HEK293T (cell line): ENCODE measurements at regions not wholly inside any gene's neighbourhood (a gene's known extent, or its start where the extent isn't known, plus 50 kb on each side); places are given as distances from the start of the nearest gene placed in this dataset.

Experiments used
- ARNT ChIP-seq: fragments of 450-650 bp; IDR thresholded peaks from 2 replicates; pipeline ENCODE4 v1.6.1; 2017; ENCODE audit warnings: mild to moderate bottlenecking
- CTBP1 ChIP-seq: fragments of 450-650 bp; IDR thresholded peaks from 2 replicates; pipeline ENCODE4 v1.6.1; 2016; ENCODE audit warnings: borderline replicate concordance
- ELF4 ChIP-seq: fragments of 450-650 bp; IDR thresholded peaks from 2 replicates; pipeline ENCODE4 v1.6.1; 2017; ENCODE audit warnings: antibody characterized with exemption
- FOXA1 ChIP-seq: fragments of 450-650 bp; IDR thresholded peaks from 2 replicates; pipeline ENCODE4 v1.6.1; 2016; ENCODE audit warnings: mild to moderate bottlenecking
- FOXK2 ChIP-seq: fragments of 450-650 bp; IDR thresholded peaks from 2 replicates; pipeline ENCODE4 v1.6.1; 2016; ENCODE audit warnings: mild to moderate bottlenecking
- FOXM1 ChIP-seq: fragments of 450-650 bp; IDR thresholded peaks from 2 replicates; pipeline ENCODE4 v1.6.1; 2017; ENCODE audit warnings: mild to moderate bottlenecking, borderline replicate concordance
- L3MBTL2 ChIP-seq: fragments of 450-650 bp; conservative IDR thresholded peaks from 2 replicates; pipeline ENCODE4 v1.6.1; 2016; ENCODE audit warnings: mild to moderate bottlenecking
- LEF1 ChIP-seq: fragments of 450-650 bp; IDR thresholded peaks from 2 replicates; pipeline ENCODE4 v1.6.1; 2017; ENCODE audit warnings: mild to moderate bottlenecking, borderline replicate concordance
- SP1 ChIP-seq: fragments of 450-650 bp; IDR thresholded peaks from 2 replicates; pipeline ENCODE4 v1.6.1; 2017
- SUZ12 ChIP-seq: fragments of 450-650 bp; IDR thresholded peaks from 2 replicates; pipeline ENCODE4 v1.6.1; 2016; ENCODE audit warnings: mild to moderate bottlenecking
- ZNF384 ChIP-seq: fragments of 450-650 bp; IDR thresholded peaks from 2 replicates; pipeline ENCODE4 v1.6.1; 2016

GRCh38 chr12:116346741-116347140 is 69.2 kb upstream of the MED13L start:
- TF ChIP-seq LEF1 (no peak), FOXM1 (no peak), ARNT (no peak), SUZ12 (no peak), L3MBTL2 (no peak), ELF4 (no peak), ZNF384 (no peak), FOXK2 (no peak), FOXA1 (no peak), SP1 (no peak), CTBP1 (no peak)
